H9 (cell line): ENCODE measurements at regions not wholly inside any gene's neighbourhood (a gene's known extent, or its start where the extent isn't known, plus 50 kb on each side); places are given as distances from the start of the nearest gene placed in this dataset.

Experiments used
- DNase-seq: peaks from one replicate; pipeline ENCODE4 v3.0.0-alpha.2; 2017
- H2AFZ ChIP-seq: one replicate; pipeline ENCODE4 v1.6.1; 2013; ENCODE audit warnings: mild to moderate bottlenecking, low read length, control low read depth, moderate library complexity
- H2AK5ac ChIP-seq: 2 replicates; pipeline ENCODE4 v1.6.1; 2013; ENCODE audit warnings: low read length, control low read depth, mixed read lengths; ENCODE audit not compliant: insufficient read length
- H2BK120ac ChIP-seq: one replicate; pipeline ENCODE4 v1.6.1; 2013; ENCODE audit warnings: low read depth, mild to moderate bottlenecking, low read length, control low read depth, inconsistent platforms; ENCODE audit not compliant: poor library complexity, severe bottlenecking
- H2BK12ac ChIP-seq: 2 replicates; pipeline ENCODE4 v1.6.1; 2013; ENCODE audit warnings: low read length, control low read depth, mixed read lengths, low read depth; ENCODE audit not compliant: insufficient read length
- H2BK15ac ChIP-seq: 2 replicates; pipeline ENCODE4 v1.6.1; 2013; ENCODE audit warnings: low read depth, low read length, control low read depth
- H2BK20ac ChIP-seq: one replicate; pipeline ENCODE4 v1.6.1; 2013; ENCODE audit warnings: low read depth, mild to moderate bottlenecking, low read length, control low read depth, inconsistent platforms; ENCODE audit not compliant: poor library complexity, severe bottlenecking
- H2BK5ac ChIP-seq: 2 replicates; pipeline ENCODE4 v1.6.1; 2013; ENCODE audit warnings: low read length, control low read depth, mixed read lengths; ENCODE audit not compliant: insufficient read length
- H3K14ac ChIP-seq: 2 replicates; pipeline ENCODE4 v1.6.1; 2013; ENCODE audit warnings: low read length, control low read depth; ENCODE audit not compliant: insufficient read depth
- H3K18ac ChIP-seq: 2 replicates; pipeline ENCODE4 v1.6.1; 2013; ENCODE audit warnings: low read depth, mild to moderate bottlenecking, mixed read lengths, low read length, control low read depth; ENCODE audit not compliant: insufficient read length
- H3K23ac ChIP-seq: 2 replicates; pipeline ENCODE4 v1.6.1; 2013; ENCODE audit warnings: low read length, control low read depth, mixed read lengths, low read depth; ENCODE audit not compliant: insufficient read length
- H3K23me2 ChIP-seq: 2 replicates; pipeline ENCODE4 v1.6.1; 2013; ENCODE audit warnings: low read depth, mild to moderate bottlenecking, mixed read lengths, low read length, control low read depth; ENCODE audit not compliant: insufficient read length, poor library complexity, severe bottlenecking
- H3K27ac ChIP-seq: 2 replicates; pipeline ENCODE4 v1.5.1; 2013; ENCODE audit warnings: low read length, control low read depth, mixed read lengths, low read depth; ENCODE audit not compliant: insufficient read length
- H3K27me3 ChIP-seq: 2 replicates; pipeline ENCODE4 v1.6.1; 2013; ENCODE audit warnings: low read length, control low read depth, inconsistent platforms; ENCODE audit not compliant: insufficient read depth
- H3K4ac ChIP-seq: 2 replicates; pipeline ENCODE4 v1.6.1; 2013; ENCODE audit warnings: low read depth, mild to moderate bottlenecking, control low read depth, inconsistent platforms, low read length, moderate library complexity
- H3K4me1 ChIP-seq: 2 replicates; pipeline ENCODE4 v1.6.1; 2013; ENCODE audit warnings: low read length, control low read depth, inconsistent platforms; ENCODE audit not compliant: insufficient read depth
- H3K4me2 ChIP-seq: 2 replicates; pipeline ENCODE4 v1.6.1; 2013; ENCODE audit warnings: low read length, control low read depth, mixed read lengths; ENCODE audit not compliant: insufficient read length, insufficient read depth
- H3K56ac ChIP-seq: 2 replicates; pipeline ENCODE4 v1.6.1; 2013; ENCODE audit warnings: low read depth, mild to moderate bottlenecking, mixed read lengths, low read length, control low read depth; ENCODE audit not compliant: insufficient read length
- H3K79me1 ChIP-seq: 2 replicates; pipeline ENCODE4 v1.6.1; 2013; ENCODE audit warnings: low read depth, mild to moderate bottlenecking, moderate library complexity, low read length, control low read depth, inconsistent platforms; ENCODE audit not compliant: insufficient read depth, poor library complexity, severe bottlenecking
- H3K79me2 ChIP-seq: 2 replicates; pipeline ENCODE4 v1.6.1; 2013; ENCODE audit warnings: low read length, control low read depth, inconsistent platforms; ENCODE audit not compliant: insufficient read depth
- H3K9ac ChIP-seq: 2 replicates; pipeline ENCODE4 v1.6.1; 2013; ENCODE audit warnings: low read length, control low read depth, mixed read lengths; ENCODE audit not compliant: insufficient read length; ENCODE audit errors: extremely low read depth
- H3K9me3 ChIP-seq: one replicate; pipeline ENCODE4 v1.6.1; 2013; ENCODE audit warnings: low read depth, low read length, inconsistent platforms; ENCODE audit not compliant: control insufficient read depth
- H3T11ph ChIP-seq: one replicate; pipeline ENCODE4 v1.6.1; 2013; ENCODE audit warnings: mild to moderate bottlenecking, low read length, control low read depth, inconsistent platforms
- H4K20me1 ChIP-seq: one replicate; pipeline ENCODE4 v1.6.1; 2013; ENCODE audit not compliant: control insufficient read depth, insufficient read length, insufficient read depth
- H4K5ac ChIP-seq: 2 replicates; pipeline ENCODE4 v1.6.1; 2013; ENCODE audit warnings: low read depth, mild to moderate bottlenecking, mixed read lengths, low read length, control low read depth; ENCODE audit not compliant: insufficient read length
- H4K8ac ChIP-seq: replicated peaks from 2 replicates; pipeline ENCODE4 v1.6.1; 2013; ENCODE audit warnings: low read length, control low read depth, mixed read lengths, low read depth; ENCODE audit not compliant: insufficient read length
- H4K91ac ChIP-seq: 2 replicates; pipeline ENCODE4 v1.6.1; 2013; ENCODE audit warnings: low read depth, mild to moderate bottlenecking, moderate library complexity, mixed read lengths, low read length, control low read depth; ENCODE audit not compliant: insufficient read length
- H3K27ac Mint-ChIP-seq, 3 experiments: 2 replicates in 2 of 3; 3 replicates in 1 of 3; pipeline ENCODE4 v1.8.0; 2020 to 2021; ENCODE audit warnings: mixed read lengths in 3 of 3, mild to moderate bottlenecking in 1 of 3, moderate library complexity in 1 of 3
- H3K27me3 Mint-ChIP-seq: 2 replicates; pipeline ENCODE4 v1.8.0; 2021; ENCODE audit warnings: low read depth, mild to moderate bottlenecking, moderate library complexity, mixed read lengths
- H3K36me3 Mint-ChIP-seq, 3 experiments: 2 replicates in 2 of 3; 3 replicates in 1 of 3; pipeline ENCODE4 v1.8.0; 2020 to 2021; ENCODE audit warnings: low read depth in 3 of 3, mixed read lengths in 3 of 3; ENCODE audit not compliant: insufficient read depth in 1 of 3
- H3K4me1 Mint-ChIP-seq, 2 experiments: 2 replicates each; pipeline ENCODE4 v1.8.0; 2020; ENCODE audit warnings: mixed read lengths in 2 of 2
- H3K4me3 Mint-ChIP-seq, 2 experiments: 2 replicates in 1 of 2; 3 replicates in 1 of 2; pipeline ENCODE4 v1.8.0; 2020 to 2021; ENCODE audit warnings: mild to moderate bottlenecking in 2 of 2, mixed read lengths in 2 of 2, moderate library complexity in 1 of 2
- H3K9me3 Mint-ChIP-seq, 2 experiments: 2 replicates in 1 of 2; 3 replicates in 1 of 2; pipeline ENCODE4 v1.8.0; 2020; ENCODE audit warnings: mild to moderate bottlenecking in 2 of 2, mixed read lengths in 2 of 2, moderate library complexity in 1 of 2
- CTCF ChIP-seq: fragments of 200-600 bp; sonication (generic); conservative IDR thresholded peaks from 3 replicates; pipeline ENCODE4 v1.8.0; 2021; ENCODE audit warnings: antibody characterized with exemption, mild to moderate bottlenecking
- WGBS: extraction: QIAGEN DNeasy Blood & Tissue Kit; methylation state at CpG from one replicate; pipeline ENCODE4 v1.1.7; 2013; ENCODE audit warnings: missing lambda C conversion rate, low lambda C conversion rate, mixed read lengths; ENCODE audit not compliant: insufficient read length; ENCODE audit errors: extremely low coverage; 5-methylcytosine and 5-hydroxymethylcytosine counted together

GRCh38 chr11:127564810-127565209 lies 564.2 kb upstream of the KIRREL3 start:
- Mint-ChIP-seq H3K4me3 (no peak overlapping the region), H3K4me1 (peaks cover 18 to 21% of the 10 kb centered on the region in 2 experiments), H3K9me3 (no peaks in the 10 kb centered on the region), H3K27ac (peak overlapping the region in 1 of 3 experiments; percentile 48; a peak in 1 of 7 replicates), H3K36me3 (no peaks in the 10 kb centered on the region), H3K27me3 (no peaks in the 10 kb centered on the region)
- no peaks in the 10 kb centered on the region for H3K79me1 ChIP-seq
- no peak overlapping the region for H2BK5ac ChIP-seq
- no peaks in the 10 kb centered on the region for H3K9me3 ChIP-seq
- H2AFZ ChIP-seq: no peak overlapping the region
- H3T11ph ChIP-seq: no peak overlapping the region
- no peak for DNase-seq
- no peaks in the 10 kb centered on the region for H3K27me3 ChIP-seq
- H3K23me2 ChIP-seq: no peaks in the 10 kb centered on the region
- H3K4ac ChIP-seq: no peak overlapping the region
- no peak overlapping the region for H3K27ac ChIP-seq
- no peak overlapping the region for H3K9ac ChIP-seq
- no peak for TF ChIP-seq CTCF
- no peak overlapping the region for H4K5ac ChIP-seq
- no peak overlapping the region for H3K14ac ChIP-seq
- H4K91ac ChIP-seq: no peak overlapping the region
- H3K4me2 ChIP-seq: no peak overlapping the region
- no peak overlapping the region for H2BK12ac ChIP-seq
- H4K20me1 ChIP-seq: no peaks in the 10 kb centered on the region
- no peak overlapping the region for H3K56ac ChIP-seq
- H2BK20ac ChIP-seq: no peak overlapping the region
- no CpG with 5 or more reads among the region's 4 CpGs for whole genome bisulfite sequencing
- H3K4me1 ChIP-seq: peaks cover 3% of the 10 kb centered on the region; the same call in 1 of the 2 replicates
- no peak overlapping the region for H2BK120ac ChIP-seq
- no peak overlapping the region for H2BK15ac ChIP-seq
- no peaks in the 10 kb centered on the region for H3K79me2 ChIP-seq
- no peak overlapping the region for H4K8ac ChIP-seq
- no peak overlapping the region for H3K23ac ChIP-seq
- H2AK5ac ChIP-seq: no peak overlapping the region
- H3K18ac ChIP-seq: no peak overlapping the region
